ENCODE measurements at regions not wholly inside any gene's neighbourhood (a gene's known extent, or its start where the extent isn't known, plus 50 kb on each side); places are given as distances from the start of the nearest gene placed in this dataset.

GRCh38 chr6:133688705-133689492 is 200.0 kb upstream of the TCF21 start:
- H3K4me1 Mint-ChIP-seq: no peaks in the 10 kb centered on the region

GRCh38 chr6:133689863-133690262 is 199.1 kb upstream of the TCF21 start:
- no peaks in the 10 kb centered on the region for H3K9me3 ChIP-seq (ENCODE audit: low read length)
- POLR2A ChIA-PET: no interaction called here
- CTCF ChIA-PET: interaction anchor here (1.2 kb wide), 1 partner anchor 11 kb away, joined by 4 read pairs; no protein-coding TSS in a partner anchor

More at GRCh38 chr6:133688705-133689492, 200.0 kb upstream of the TCF21 start:
- H3K4me3 Mint-ChIP-seq: peak overlapping the region in 1 of 7 donors; percentile 21
- peaks cover 0 to 1% of the 10 kb centered on the region in 2 donors for H3K27me3 Mint-ChIP-seq
- H3K4me3 ChIP-seq (ENCODE audit: low read length): no peak overlapping the region
- H3K9me3 ChIP-seq (ENCODE audit: low read length): no peaks in the 10 kb centered on the region
- H3K4me1 ChIP-seq (ENCODE audit: insufficient read depth, low read length): no peaks in the 10 kb centered on the region
- POLR2A ChIA-PET: no interaction called here
- no peak for DNase-seq
- H3K27me3 ChIP-seq (ENCODE audit: insufficient read depth, low read length, poor library complexity, severe bottlenecking): no peaks in the 10 kb centered on the region
- peak overlapping the region in 1 of 8 donors; percentile 59 for H3K27ac Mint-ChIP-seq
- CTCF ChIA-PET: interaction anchor here (1.1 to 1.2 kb wide), 2 partner anchors 10 to 42 kb away, joined by 3 to 4 read pairs; no protein-coding TSS in a partner anchor
- no peaks in the 10 kb centered on the region for H3K36me3 ChIP-seq (ENCODE audit: insufficient read depth, low read length)
- peaks cover 2 to 5% (median 2%) of the 10 kb centered on the region in 5 donors for H3K9me3 Mint-ChIP-seq
- H3K36me3 Mint-ChIP-seq: peaks cover 0 to 3% (median 0%) of the 10 kb centered on the region in 3 donors
- no peak overlapping the region for H3K27ac ChIP-seq (ENCODE audit: low read depth, low read length)

DNA sequence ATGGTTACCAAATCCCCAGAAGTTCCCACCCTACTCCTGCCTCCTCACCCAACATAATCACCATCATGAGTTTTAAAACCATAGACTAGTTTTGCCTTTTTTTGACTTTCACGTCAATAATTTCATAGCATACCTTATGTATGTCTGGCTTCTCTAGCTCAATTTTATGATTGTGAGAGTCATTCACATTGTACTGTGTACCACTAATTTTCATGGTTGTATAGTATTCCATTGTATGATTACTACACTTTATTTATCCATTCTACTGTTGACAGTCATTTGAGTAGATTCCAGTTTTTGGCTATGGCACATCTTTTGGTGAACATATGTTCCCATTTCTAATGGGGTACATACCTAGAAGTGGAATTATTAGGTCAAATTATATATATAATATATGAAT is 195.3 kb upstream of the TCF21 start:
- no peaks in the 10 kb centered on the region for H3K4me1 Mint-ChIP-seq
- H3K4me3 Mint-ChIP-seq: no peak overlapping the region
- CTCF ChIA-PET: no interaction called here
- H3K27ac Mint-ChIP-seq: no peak overlapping the region
- POLR2A ChIA-PET: no interaction called here
- Histone ChIP-seq H3K4me3 (ENCODE audit: low read length) (no peak overlapping the region), H3K27ac (ENCODE audit: low read depth, low read length) (no peak overlapping the region), H3K9me3 (ENCODE audit: low read length) (no peaks in the 10 kb centered on the region), H3K36me3 (ENCODE audit: insufficient read depth, low read length) (no peaks in the 10 kb centered on the region), H3K27me3 (ENCODE audit: insufficient read depth, low read length, poor library complexity, severe bottlenecking) (no peaks in the 10 kb centered on the region), H3K4me1 (ENCODE audit: insufficient read depth, low read length) (no peaks in the 10 kb centered on the region)
- H3K9me3 Mint-ChIP-seq: peaks cover 2 to 23% (median 8%) of the 10 kb centered on the region in 5 donors
- no peak for DNase-seq
- peaks cover 0 to 3% (median 0%) of the 10 kb centered on the region in 3 donors for H3K36me3 Mint-ChIP-seq
- peaks cover 0 to 1% of the 10 kb centered on the region in 2 donors for H3K27me3 Mint-ChIP-seq

More at GRCh38 chr6:133689863-133690262, 199.1 kb upstream of the TCF21 start:
- H3K27me3 Mint-ChIP-seq: peaks cover 0 to 1% of the 10 kb centered on the region in 2 donors
- Histone ChIP-seq H3K4me3 (ENCODE audit: low read length) (no peak overlapping the region), H3K4me1 (ENCODE audit: insufficient read depth, low read length) (no peaks in the 10 kb centered on the region), H3K27me3 (ENCODE audit: insufficient read depth, low read length, poor library complexity, severe bottlenecking) (no peaks in the 10 kb centered on the region), H3K27ac (ENCODE audit: low read depth, low read length) (no peak overlapping the region), H3K36me3 (ENCODE audit: insufficient read depth, low read length) (no peaks in the 10 kb centered on the region)
- H3K4me3 Mint-ChIP-seq: no peak overlapping the region
- H3K4me1 Mint-ChIP-seq: no peaks in the 10 kb centered on the region
- DNase-seq: no peak
- no peak overlapping the region for H3K27ac Mint-ChIP-seq
- H3K36me3 Mint-ChIP-seq: peaks cover 0 to 3% (median 0%) of the 10 kb centered on the region in 3 donors
- H3K9me3 Mint-ChIP-seq: peaks cover 2 to 13% (median 2%) of the 10 kb centered on the region in 5 donors

DNA sequence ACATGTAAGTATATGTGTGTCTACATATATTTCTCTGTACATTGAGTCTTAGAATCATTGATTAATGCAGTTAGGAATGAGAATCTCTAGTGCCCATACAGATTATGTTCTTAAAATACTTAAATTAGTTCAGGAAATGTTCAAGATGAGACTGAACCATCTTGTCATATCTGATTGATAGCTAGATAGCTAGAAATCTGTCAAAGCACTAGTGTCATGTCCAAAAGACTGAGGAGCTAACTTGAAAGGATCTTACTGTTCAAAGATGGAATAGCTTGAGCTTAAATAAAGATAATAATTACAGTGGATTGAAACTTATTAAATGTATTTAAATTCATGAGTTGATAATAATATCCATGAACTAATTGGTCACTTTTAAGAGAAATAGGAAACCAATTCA is 191.7 kb upstream of the TCF21 start:
- CTCF ChIA-PET: no interaction called here
- peaks cover 0 to 3% (median 0%) of the 10 kb centered on the region in 3 donors for H3K36me3 Mint-ChIP-seq
- no peaks in the 10 kb centered on the region for H3K27me3 ChIP-seq (ENCODE audit: insufficient read depth, low read length, poor library complexity, severe bottlenecking)
- H3K9me3 Mint-ChIP-seq: peaks cover 2 to 18% (median 9%) of the 10 kb centered on the region in 5 donors
- no peaks in the 10 kb centered on the region for H3K36me3 ChIP-seq (ENCODE audit: insufficient read depth, low read length)
- H3K27me3 Mint-ChIP-seq: no peaks in the 10 kb centered on the region
- H3K4me3 ChIP-seq (ENCODE audit: low read length): no peak overlapping the region
- H3K4me1 ChIP-seq (ENCODE audit: insufficient read depth, low read length): no peaks in the 10 kb centered on the region
- no peak overlapping the region for H3K4me3 Mint-ChIP-seq
- H3K9me3 ChIP-seq (ENCODE audit: low read length): no peaks in the 10 kb centered on the region
- DNase-seq: no peak
- H3K4me1 Mint-ChIP-seq: peaks cover 0 to 7% (median 0%) of the 10 kb centered on the region in 3 donors
- POLR2A ChIA-PET: no interaction called here
- no peak overlapping the region for H3K27ac Mint-ChIP-seq
- H3K27ac ChIP-seq (ENCODE audit: low read depth, low read length): no peak overlapping the region

DNA sequence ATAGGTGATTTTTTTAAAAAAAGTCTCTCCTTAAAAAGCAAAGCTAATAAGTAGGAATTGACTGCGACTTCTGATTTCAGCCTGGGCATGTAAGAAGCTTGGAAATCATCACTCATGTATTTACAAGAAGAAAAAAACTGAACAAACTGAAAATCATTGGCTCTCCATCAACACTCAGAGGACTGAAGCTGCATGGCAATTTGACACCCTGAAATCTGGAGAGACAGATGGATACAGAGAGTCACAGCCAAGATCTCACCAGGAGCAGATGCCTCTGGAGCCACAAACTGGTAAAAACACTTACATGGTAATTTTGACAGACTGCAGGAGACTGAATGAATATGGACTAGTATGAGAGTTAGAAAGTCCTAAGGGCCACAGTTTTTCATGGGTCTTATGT is 191.2 kb upstream of the TCF21 start:
- Histone ChIP-seq H3K27ac (ENCODE audit: low read depth, low read length) (no peak overlapping the region), H3K4me1 (ENCODE audit: insufficient read depth, low read length) (no peaks in the 10 kb centered on the region), H3K27me3 (ENCODE audit: insufficient read depth, low read length, poor library complexity, severe bottlenecking) (no peaks in the 10 kb centered on the region), H3K4me3 (ENCODE audit: low read length) (no peak overlapping the region), H3K9me3 (ENCODE audit: low read length) (no peaks in the 10 kb centered on the region), H3K36me3 (ENCODE audit: insufficient read depth, low read length) (no peaks in the 10 kb centered on the region)
- peaks cover 2 to 18% (median 9%) of the 10 kb centered on the region in 5 donors for H3K9me3 Mint-ChIP-seq
- H3K27me3 Mint-ChIP-seq: no peaks in the 10 kb centered on the region
- no peak for DNase-seq
- no peak overlapping the region for H3K27ac Mint-ChIP-seq
- ChIA-PET CTCF (no interaction called here), POLR2A (no interaction called here)
- H3K4me3 Mint-ChIP-seq: no peak overlapping the region
- H3K4me1 Mint-ChIP-seq: peaks cover 0 to 7% (median 0%) of the 10 kb centered on the region in 3 donors
- peaks cover 0 to 1% (median 0%) of the 10 kb centered on the region in 3 donors for H3K36me3 Mint-ChIP-seq

DNA sequence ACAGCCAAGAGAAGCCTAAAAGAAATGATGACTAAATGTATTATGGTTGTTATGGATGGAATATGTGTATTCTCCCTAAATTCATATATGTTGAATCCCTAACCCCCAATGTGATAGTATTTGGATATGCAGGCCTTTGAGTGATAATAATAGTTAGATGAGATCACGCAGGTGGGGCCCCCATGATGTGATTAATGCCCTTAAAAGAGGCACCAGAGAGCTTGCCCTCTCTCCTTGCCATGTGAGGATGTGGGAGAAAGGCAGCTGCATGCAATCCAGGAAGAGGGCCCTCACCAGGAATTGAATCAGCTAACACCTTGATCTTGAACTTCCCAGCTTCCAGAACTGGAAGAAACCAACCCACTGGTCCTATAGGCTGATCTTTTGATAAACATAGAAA is 190.6 kb upstream of the TCF21 start:
- Histone ChIP-seq H3K9me3 (ENCODE audit: low read length) (no peaks in the 10 kb centered on the region), H3K4me3 (ENCODE audit: low read length) (no peak overlapping the region), H3K27me3 (ENCODE audit: insufficient read depth, low read length, poor library complexity, severe bottlenecking) (no peaks in the 10 kb centered on the region), H3K4me1 (ENCODE audit: insufficient read depth, low read length) (no peaks in the 10 kb centered on the region), H3K36me3 (ENCODE audit: insufficient read depth, low read length) (no peaks in the 10 kb centered on the region), H3K27ac (ENCODE audit: low read depth, low read length) (no peak overlapping the region)
- Mint-ChIP-seq H3K9me3 (peaks cover 2 to 18% (median 9%) of the 10 kb centered on the region in 5 donors), H3K4me3 (no peak overlapping the region), H3K27ac (no peak overlapping the region), H3K4me1 (peaks cover 0 to 7% (median 0%) of the 10 kb centered on the region in 3 donors), H3K27me3 (no peaks in the 10 kb centered on the region), H3K36me3 (no peaks in the 10 kb centered on the region)
- POLR2A ChIA-PET: no interaction called here
- no peak for DNase-seq
- CTCF ChIA-PET: no interaction called here

- Mint-ChIP-seq H3K36me3 (no peaks in the 10 kb centered on the region), H3K4me3 (no peak overlapping the region), H3K4me1 (peaks cover 0 to 7% (median 0%) of the 10 kb centered on the region in 3 donors), H3K27me3 (no peaks in the 10 kb centered on the region), H3K27ac (no peak overlapping the region), H3K9me3 (peaks cover 2 to 12% (median 9%) of the 10 kb centered on the region in 5 donors)
- Histone ChIP-seq H3K36me3 (ENCODE audit: insufficient read depth, low read length) (no peaks in the 10 kb centered on the region), H3K9me3 (ENCODE audit: low read length) (no peaks in the 10 kb centered on the region), H3K27me3 (ENCODE audit: insufficient read depth, low read length, poor library complexity, severe bottlenecking) (no peaks in the 10 kb centered on the region), H3K27ac (ENCODE audit: low read depth, low read length) (no peak overlapping the region), H3K4me3 (ENCODE audit: low read length) (no peak overlapping the region), H3K4me1 (ENCODE audit: insufficient read depth, low read length) (no peaks in the 10 kb centered on the region)
- CTCF ChIA-PET: no interaction called here
- POLR2A ChIA-PET: no interaction called here
- DNase-seq: no peak
Observed at GRCh38 chr6:133699741-133700385, 189.1 kb upstream of the TCF21 start.

DNA sequence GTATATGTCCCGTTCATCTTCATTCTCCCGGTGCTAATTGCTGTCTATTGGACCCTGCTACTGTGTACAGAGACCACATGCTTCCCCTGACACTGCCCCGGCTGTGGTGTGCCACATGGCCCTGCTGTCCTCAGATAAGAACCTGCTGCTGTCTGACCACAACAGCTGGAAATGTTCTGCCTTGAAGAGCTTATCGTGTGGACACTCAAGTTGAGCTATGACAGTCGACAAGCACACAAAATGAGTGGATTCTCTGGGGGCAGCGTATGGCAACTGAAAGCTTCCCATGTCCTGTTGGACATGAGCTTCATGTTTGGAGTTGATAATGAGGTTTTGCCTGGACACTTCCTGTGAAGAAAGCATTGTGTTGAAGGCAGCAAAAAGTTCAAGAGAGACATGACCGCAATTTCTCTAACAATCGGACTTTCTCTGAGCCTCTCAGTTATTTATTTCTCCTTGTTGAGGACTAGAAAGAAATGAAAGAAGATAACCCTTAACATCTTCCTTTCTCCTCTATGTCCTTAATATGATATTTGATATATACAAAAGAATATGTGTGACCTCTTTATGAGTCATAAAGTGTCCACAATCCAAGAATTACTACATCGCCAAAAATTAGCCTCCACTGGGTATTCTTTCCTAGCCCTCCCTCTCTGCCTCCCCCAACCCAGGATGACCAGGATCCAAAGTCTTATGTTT is 187.1 kb upstream of the TCF21 start:
- Histone ChIP-seq H3K4me3 (ENCODE audit: low read length) (no peak overlapping the region), H3K27ac (ENCODE audit: low read depth, low read length) (no peak overlapping the region), H3K36me3 (ENCODE audit: insufficient read depth, low read length) (no peaks in the 10 kb centered on the region), H3K27me3 (ENCODE audit: insufficient read depth, low read length, poor library complexity, severe bottlenecking) (no peaks in the 10 kb centered on the region), H3K4me1 (ENCODE audit: insufficient read depth, low read length) (no peaks in the 10 kb centered on the region), H3K9me3 (ENCODE audit: low read length) (no peaks in the 10 kb centered on the region)
- Mint-ChIP-seq H3K4me3 (peak overlapping the region in 2 of 7 donors; percentile 8 to 27), H3K27ac (no peak overlapping the region), H3K27me3 (peaks cover 0 to 2% of the 10 kb centered on the region in 2 donors), H3K4me1 (peaks cover 0 to 7% (median 0%) of the 10 kb centered on the region in 3 donors), H3K9me3 (peaks cover 2 to 7% (median 4%) of the 10 kb centered on the region in 5 donors), H3K36me3 (no peaks in the 10 kb centered on the region)
- CTCF ChIA-PET: no interaction called here
- DNase-seq: no peak
- POLR2A ChIA-PET: no interaction called here
